ENCODE measurements at regions not wholly inside any gene's neighbourhood (a gene's known extent, or its start where the extent isn't known, plus 50 kb on each side); places are given as distances from the start of the nearest gene placed in this dataset.

GRCh38 chr9:12503606-12504122 is 189.5 kb upstream of the TYRP1 start:
- Mint-ChIP-seq H3K9me3 (peaks cover 7% of the 10 kb centered on the region), H3K36me3 (ENCODE audit: low read depth) (no peaks in the 10 kb centered on the region), H3K27me3 (ENCODE audit: low read depth, poor library complexity) (peaks cover 4% of the 10 kb centered on the region), H3K4me3 (no peak overlapping the region), H3K27ac (no peak overlapping the region), H3K4me1 (no peaks in the 10 kb centered on the region)
- no peak for TF ChIP-seq CTCF (IDR thresholded peaks at IDR 0.05)
- DNase-seq: no peak

- no peak overlapping the region for H3K4me3 Mint-ChIP-seq
- no peaks in the 10 kb centered on the region for H3K4me1 Mint-ChIP-seq
- no peaks in the 10 kb centered on the region for H3K36me3 Mint-ChIP-seq (ENCODE audit: low read depth)
- H3K9me3 Mint-ChIP-seq: peaks cover 3% of the 10 kb centered on the region
- H3K27ac Mint-ChIP-seq: no peak overlapping the region
- no peak for TF ChIP-seq CTCF (IDR thresholded peaks at IDR 0.05)
- H3K27me3 Mint-ChIP-seq (ENCODE audit: low read depth, poor library complexity): peaks cover 3% of the 10 kb centered on the region
- DNase-seq: no peak
Measured at GRCh38 chr9:12510551-12510950, 182.6 kb upstream of the TYRP1 start.

- no peaks in the 10 kb centered on the region for H3K27me3 Mint-ChIP-seq (ENCODE audit: low read depth, poor library complexity)
- H3K9me3 Mint-ChIP-seq: no peaks in the 10 kb centered on the region
- no peak for TF ChIP-seq CTCF (IDR thresholded peaks at IDR 0.05)
- no peak overlapping the region for H3K27ac Mint-ChIP-seq
- no peaks in the 10 kb centered on the region for H3K4me1 Mint-ChIP-seq
- H3K4me3 Mint-ChIP-seq: no peak overlapping the region
- DNase-seq: no peak
- H3K36me3 Mint-ChIP-seq (ENCODE audit: low read depth): no peaks in the 10 kb centered on the region
Measured at GRCh38 chr9:12511726-12512125, 181.5 kb upstream of the TYRP1 start.

GRCh38 chr9:12516031-12516430 is 177.2 kb upstream of the TYRP1 start:
- no peak overlapping the region for H3K4me3 Mint-ChIP-seq
- no peaks in the 10 kb centered on the region for H3K9me3 Mint-ChIP-seq
- no peak for DNase-seq
- TF ChIP-seq CTCF (IDR thresholded peaks at IDR 0.05): no peak
- H3K36me3 Mint-ChIP-seq (ENCODE audit: low read depth): no peaks in the 10 kb centered on the region
- H3K27ac Mint-ChIP-seq: no peak overlapping the region
- H3K27me3 Mint-ChIP-seq (ENCODE audit: low read depth, poor library complexity): no peaks in the 10 kb centered on the region
- H3K4me1 Mint-ChIP-seq: no peaks in the 10 kb centered on the region

GRCh38 chr9:12516573-12516972 is 176.6 kb upstream of the TYRP1 start:
- Mint-ChIP-seq H3K4me3 (no peak overlapping the region), H3K27me3 (ENCODE audit: low read depth, poor library complexity) (no peaks in the 10 kb centered on the region), H3K36me3 (ENCODE audit: low read depth) (no peaks in the 10 kb centered on the region), H3K4me1 (no peaks in the 10 kb centered on the region), H3K9me3 (no peaks in the 10 kb centered on the region), H3K27ac (peak overlapping the region; percentile 85)
- DNase-seq: no peak
- TF ChIP-seq CTCF (IDR thresholded peaks at IDR 0.05): no peak

- Mint-ChIP-seq H3K4me3 (no peak overlapping the region), H3K36me3 (ENCODE audit: low read depth) (no peaks in the 10 kb centered on the region), H3K9me3 (no peaks in the 10 kb centered on the region)
Measured at GRCh38 chr9:12538842-12539579, 154.2 kb upstream of the TYRP1 start.

More at GRCh38 chr9:12538842-12539579, 154.2 kb upstream of the TYRP1 start:
- H3K27ac Mint-ChIP-seq: no peak overlapping the region
- no peak for TF ChIP-seq CTCF (IDR thresholded peaks at IDR 0.05)
- no peaks in the 10 kb centered on the region for H3K4me1 Mint-ChIP-seq
- DNase-seq: no peak
- H3K27me3 Mint-ChIP-seq (ENCODE audit: low read depth, poor library complexity): peaks cover 3% of the 10 kb centered on the region
